NB4 (cell line): ENCODE measurements at regions not wholly inside any gene's neighbourhood (a gene's known extent, or its start where the extent isn't known, plus 50 kb on each side); places are given as distances from the start of the nearest gene placed in this dataset.

Experiments used
- DNase-seq: peaks from one replicate; pipeline ENCODE4 v3.0.0; 2010; ENCODE audit warnings: low read depth
- H3K4me3 ChIP-seq: one replicate; pipeline ENCODE4 v1.5.1; 2011; ENCODE audit warnings: mild to moderate bottlenecking, low read depth, low read length, moderate library complexity
- MYC ChIP-seq: IDR thresholded peaks from 2 replicates; pipeline ENCODE4 v1.6.1; 2011; ENCODE audit warnings: low read depth, low read length
- POLR2A ChIP-seq: IDR thresholded peaks from 2 replicates; pipeline ENCODE4 v1.6.1; 2011; ENCODE audit warnings: mild to moderate bottlenecking; ENCODE audit not compliant: insufficient read length; ENCODE audit errors: extremely low read depth
- TF ChIP-seq, protein P1 (sequence below): IDR thresholded peaks from 2 replicates; pipeline ENCODE4 v1.6.1; 2011; ENCODE audit warnings: low read depth, low read length
- TF ChIP-seq, protein P2 (sequence below): IDR thresholded peaks from one replicate; pipeline ENCODE4 v1.5.1; 2012; ENCODE audit warnings: low read depth, low read length

DNA sequence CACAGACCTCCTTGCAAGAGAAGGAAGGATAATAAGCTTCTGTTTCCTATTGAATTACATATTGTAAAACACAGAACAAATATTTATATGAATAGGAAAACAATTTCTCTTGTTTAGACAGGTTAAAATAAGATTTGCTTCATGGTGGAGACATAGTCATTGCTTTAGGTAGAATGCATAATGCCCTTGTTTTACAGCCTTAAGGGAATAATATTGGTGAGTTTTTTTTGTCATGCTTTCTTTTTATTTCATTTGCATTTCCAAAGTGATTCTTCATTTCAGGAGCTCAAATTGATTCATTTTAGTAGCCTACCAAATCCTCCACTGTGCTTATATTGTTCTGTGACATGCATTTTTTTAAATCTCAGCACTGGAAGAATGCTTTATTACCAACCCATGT lies 690.7 kb downstream of the OLFM4 start:
- TF ChIP-seq, protein P1, sequence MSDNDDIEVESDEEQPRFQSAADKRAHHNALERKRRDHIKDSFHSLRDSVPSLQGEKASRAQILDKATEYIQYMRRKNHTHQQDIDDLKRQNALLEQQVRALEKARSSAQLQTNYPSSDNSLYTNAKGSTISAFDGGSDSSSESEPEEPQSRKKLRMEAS, result no peak
- TF ChIP-seq POLR2A, result no peak
- H3K4me3 ChIP-seq, result no peak overlapping the region
- DNase-seq, result no peak

DNA sequence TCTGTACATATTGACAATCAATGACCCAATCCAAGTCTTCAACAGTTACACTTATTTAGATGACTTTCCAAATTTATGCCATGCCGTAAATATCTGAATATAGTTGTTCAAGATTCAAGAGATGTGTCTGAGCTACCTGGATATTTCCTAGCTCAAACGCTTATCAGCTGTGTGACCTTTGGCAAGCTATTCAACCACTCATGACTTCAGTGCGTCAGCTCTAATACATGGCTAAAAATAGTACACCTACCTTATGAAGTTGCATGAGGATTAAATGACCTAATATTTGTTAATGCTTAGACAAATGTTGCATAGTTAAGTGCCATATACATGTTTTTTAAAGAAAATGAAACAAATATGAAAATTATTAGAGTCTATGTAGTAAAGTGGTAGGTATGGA lies 704.1 kb downstream of the OLFM4 start:
- DNase-seq, result no peak
- no peak overlapping the region for H3K4me3 ChIP-seq
- TF ChIP-seq, protein P2, sequence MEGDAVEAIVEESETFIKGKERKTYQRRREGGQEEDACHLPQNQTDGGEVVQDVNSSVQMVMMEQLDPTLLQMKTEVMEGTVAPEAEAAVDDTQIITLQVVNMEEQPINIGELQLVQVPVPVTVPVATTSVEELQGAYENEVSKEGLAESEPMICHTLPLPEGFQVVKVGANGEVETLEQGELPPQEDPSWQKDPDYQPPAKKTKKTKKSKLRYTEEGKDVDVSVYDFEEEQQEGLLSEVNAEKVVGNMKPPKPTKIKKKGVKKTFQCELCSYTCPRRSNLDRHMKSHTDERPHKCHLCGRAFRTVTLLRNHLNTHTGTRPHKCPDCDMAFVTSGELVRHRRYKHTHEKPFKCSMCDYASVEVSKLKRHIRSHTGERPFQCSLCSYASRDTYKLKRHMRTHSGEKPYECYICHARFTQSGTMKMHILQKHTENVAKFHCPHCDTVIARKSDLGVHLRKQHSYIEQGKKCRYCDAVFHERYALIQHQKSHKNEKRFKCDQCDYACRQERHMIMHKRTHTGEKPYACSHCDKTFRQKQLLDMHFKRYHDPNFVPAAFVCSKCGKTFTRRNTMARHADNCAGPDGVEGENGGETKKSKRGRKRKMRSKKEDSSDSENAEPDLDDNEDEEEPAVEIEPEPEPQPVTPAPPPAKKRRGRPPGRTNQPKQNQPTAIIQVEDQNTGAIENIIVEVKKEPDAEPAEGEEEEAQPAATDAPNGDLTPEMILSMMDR, result no peak
- TF ChIP-seq POLR2A (no peak), MYC (no peak)
- TF ChIP-seq, protein P1, result no peak

DNA sequence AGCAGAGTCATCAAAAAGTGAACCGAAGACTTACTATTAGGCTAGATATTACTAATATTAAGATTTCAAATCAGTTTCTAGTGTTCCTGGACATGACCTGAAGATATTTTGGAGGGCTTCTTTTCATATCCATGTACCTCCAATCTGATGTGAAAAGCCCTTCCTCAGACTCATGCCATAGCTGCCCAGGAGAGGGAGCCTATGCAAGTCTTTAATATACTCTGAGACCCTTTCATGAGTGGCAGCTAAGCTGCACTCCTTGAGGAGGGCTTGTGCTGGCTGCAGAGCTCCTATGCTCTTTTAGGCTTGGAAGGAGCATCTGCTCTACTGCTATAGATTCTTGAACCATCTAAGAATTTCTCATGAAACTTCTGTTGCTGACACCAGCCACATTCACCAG lies 715.3 kb downstream of the OLFM4 start:
- no peak for DNase-seq
- H3K4me3 ChIP-seq, result no peak overlapping the region
- TF ChIP-seq, protein P1, result no peak
- TF ChIP-seq MYC (no peak), POLR2A (no peak)
- TF ChIP-seq, protein P2, result no peak

DNA sequence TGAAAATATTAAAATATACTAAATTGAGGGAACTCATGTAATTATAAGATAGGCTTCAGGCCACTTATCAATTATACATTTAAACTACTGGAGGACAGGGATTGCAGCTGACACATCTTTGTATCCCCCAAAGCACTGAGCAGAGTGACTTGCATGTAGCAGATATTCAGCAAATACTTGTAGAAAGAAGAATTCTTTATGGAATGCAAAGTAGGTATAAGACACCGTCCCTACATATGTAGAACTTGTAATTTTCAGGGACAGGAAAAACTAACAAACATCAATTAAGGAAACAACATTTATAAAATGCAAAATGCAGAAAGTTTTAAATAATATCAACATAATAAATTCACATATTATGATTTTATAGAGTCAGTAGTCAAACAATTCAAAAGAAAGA lies 719.2 kb downstream of the OLFM4 start:
- H3K4me3 ChIP-seq, result no peak overlapping the region
- no peak for DNase-seq
- TF ChIP-seq, protein P2, result no peak
- TF ChIP-seq, protein P1, result no peak
- TF ChIP-seq POLR2A, result no peak
- no peak for TF ChIP-seq MYC

DNA sequence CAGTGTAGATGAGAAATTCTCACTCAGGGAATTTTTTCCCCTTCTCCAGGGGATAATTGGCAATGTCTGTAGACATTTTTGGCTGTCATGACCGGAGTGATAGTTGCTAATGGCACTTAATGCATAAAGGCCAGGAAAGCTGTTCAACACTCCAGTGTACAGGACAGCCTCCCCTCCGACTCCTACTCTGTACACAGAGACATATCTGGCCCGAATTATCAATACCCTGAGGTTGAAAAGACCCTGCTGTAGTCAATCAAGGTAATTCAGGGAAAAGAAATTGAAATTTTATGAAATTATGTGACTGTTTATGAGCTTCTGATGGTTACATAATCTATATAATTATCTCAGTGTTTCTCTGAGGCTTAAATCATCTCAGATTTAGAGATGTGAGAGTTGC lies 720.7 kb downstream of the OLFM4 start:
- H3K4me3 ChIP-seq, result no peak overlapping the region
- no peak for DNase-seq
- TF ChIP-seq, protein P1, result no peak
- no peak for TF ChIP-seq POLR2A
- TF ChIP-seq, protein P2, result no peak
- TF ChIP-seq MYC, result no peak

DNA sequence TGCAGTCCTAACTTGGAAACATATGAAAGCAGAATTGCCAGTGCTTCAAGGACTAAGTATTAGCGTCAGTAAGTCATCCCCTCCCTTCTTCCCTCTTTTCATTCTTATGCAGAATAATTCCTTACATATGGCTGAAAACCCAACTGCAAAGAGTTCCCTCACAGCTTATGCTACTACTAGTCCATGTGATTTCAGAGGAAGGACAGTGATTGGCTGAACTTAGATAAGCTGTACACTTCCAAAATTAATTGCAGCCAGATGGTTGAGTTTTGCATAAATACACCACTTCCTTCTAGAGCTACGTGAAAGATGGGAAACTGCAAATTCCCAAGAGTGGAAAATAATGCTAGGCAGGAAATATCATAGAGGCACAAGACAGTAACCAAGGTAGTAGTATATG lies 730.4 kb downstream of the OLFM4 start:
- no peak for DNase-seq
- no peak overlapping the region for H3K4me3 ChIP-seq
- TF ChIP-seq MYC (no peak), POLR2A (no peak)
- TF ChIP-seq, protein P2, result no peak
- TF ChIP-seq, protein P1, result no peak
